ENCODE measurements at regions not wholly inside any gene's neighbourhood (a gene's known extent, or its start where the extent isn't known, plus 50 kb on each side); places are given as distances from the start of the nearest gene placed in this dataset.

DNA sequence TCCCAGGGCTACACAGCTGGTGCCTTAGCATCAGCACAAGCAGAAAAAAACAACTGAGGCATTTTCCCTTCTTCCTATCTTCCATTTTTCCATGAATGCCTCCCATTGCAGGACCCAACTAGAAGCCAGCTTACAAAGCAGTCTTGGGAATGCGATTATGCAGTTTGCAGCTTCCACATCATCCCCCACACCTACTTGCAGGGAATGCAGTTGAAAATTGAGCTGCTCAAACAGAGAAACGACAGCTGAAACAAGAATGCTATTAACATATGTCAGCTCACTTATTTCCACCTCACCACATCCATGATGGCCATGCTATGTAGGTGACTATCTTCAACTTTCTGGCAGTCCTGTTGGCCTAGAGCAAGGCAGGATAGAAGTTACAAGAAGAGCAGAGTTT lies 150.6 kb upstream of the KCTD3 start:
- Histone ChIP-seq H3K36me3 (ENCODE audit: control insufficient read depth, insufficient read depth, low read length) (no peaks in the 10 kb centered on the region), H3K27ac (ENCODE audit: low read depth, low read length) (no peak overlapping the region), H3K4me1 (ENCODE audit: control insufficient read depth, insufficient read depth, low read length) (no peaks in the 10 kb centered on the region), H3K27me3 (ENCODE audit: control insufficient read depth, insufficient read depth, low read length, poor library complexity, severe bottlenecking) (no peaks in the 10 kb centered on the region), H3K9ac (ENCODE audit: extremely low read depth, low read length, poor library complexity, severe bottlenecking) (no peak overlapping the region), H3K9me3 (ENCODE audit: control insufficient read depth, low read length) (no peaks in the 10 kb centered on the region), H3K4me3 (ENCODE audit: low read length) (no peak overlapping the region)
- H3K4me1 Mint-ChIP-seq, result peaks cover 60% of the 10 kb centered on the region
- peak overlapping the region; percentile 19 for H3K27ac Mint-ChIP-seq
- TF ChIP-seq, protein P1, sequence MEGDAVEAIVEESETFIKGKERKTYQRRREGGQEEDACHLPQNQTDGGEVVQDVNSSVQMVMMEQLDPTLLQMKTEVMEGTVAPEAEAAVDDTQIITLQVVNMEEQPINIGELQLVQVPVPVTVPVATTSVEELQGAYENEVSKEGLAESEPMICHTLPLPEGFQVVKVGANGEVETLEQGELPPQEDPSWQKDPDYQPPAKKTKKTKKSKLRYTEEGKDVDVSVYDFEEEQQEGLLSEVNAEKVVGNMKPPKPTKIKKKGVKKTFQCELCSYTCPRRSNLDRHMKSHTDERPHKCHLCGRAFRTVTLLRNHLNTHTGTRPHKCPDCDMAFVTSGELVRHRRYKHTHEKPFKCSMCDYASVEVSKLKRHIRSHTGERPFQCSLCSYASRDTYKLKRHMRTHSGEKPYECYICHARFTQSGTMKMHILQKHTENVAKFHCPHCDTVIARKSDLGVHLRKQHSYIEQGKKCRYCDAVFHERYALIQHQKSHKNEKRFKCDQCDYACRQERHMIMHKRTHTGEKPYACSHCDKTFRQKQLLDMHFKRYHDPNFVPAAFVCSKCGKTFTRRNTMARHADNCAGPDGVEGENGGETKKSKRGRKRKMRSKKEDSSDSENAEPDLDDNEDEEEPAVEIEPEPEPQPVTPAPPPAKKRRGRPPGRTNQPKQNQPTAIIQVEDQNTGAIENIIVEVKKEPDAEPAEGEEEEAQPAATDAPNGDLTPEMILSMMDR (conservative IDR thresholded peaks at IDR 0.05), result no peak
- peak; percentile 65 for DNase-seq
- H3K27me3 Mint-ChIP-seq (ENCODE audit: insufficient read depth), result no peaks in the 10 kb centered on the region
- no peaks in the 10 kb centered on the region for H3K9me3 Mint-ChIP-seq
- H3K36me3 Mint-ChIP-seq (ENCODE audit: low read depth), result no peaks in the 10 kb centered on the region
- 40 to 58% methylated on average over 2 of the region's 2 CpGs for WGBS, 2 experiments (ENCODE audit: insufficient coverage in 1 of 2, insufficient read length in 1 of 2)
- no peak overlapping the region for H3K4me3 Mint-ChIP-seq

- WGBS, 2 experiments (ENCODE audit: insufficient coverage in 1 of 2, insufficient read length in 1 of 2), result 88 to 97% methylated on average over 3 to 5 of the region's 5 CpGs
- H3K27me3 Mint-ChIP-seq (ENCODE audit: insufficient read depth), result no peaks in the 10 kb centered on the region
- TF ChIP-seq, protein P1 (conservative IDR thresholded peaks at IDR 0.05), result no peak
- no peaks in the 10 kb centered on the region for H3K27me3 ChIP-seq (ENCODE audit: control insufficient read depth, insufficient read depth, low read length, poor library complexity, severe bottlenecking)
- no peaks in the 10 kb centered on the region for H3K4me1 ChIP-seq (ENCODE audit: control insufficient read depth, insufficient read depth, low read length)
- no peak overlapping the region for H3K4me3 ChIP-seq (ENCODE audit: low read length)
- no peak overlapping the region for H3K9ac ChIP-seq (ENCODE audit: extremely low read depth, low read length, poor library complexity, severe bottlenecking)
- H3K27ac ChIP-seq (ENCODE audit: low read depth, low read length), result no peak overlapping the region
- DNase-seq, result no peak
- H3K9me3 ChIP-seq (ENCODE audit: control insufficient read depth, low read length), result no peaks in the 10 kb centered on the region
- peaks cover 57% of the 10 kb centered on the region for H3K4me1 Mint-ChIP-seq
- no peaks in the 10 kb centered on the region for H3K36me3 Mint-ChIP-seq (ENCODE audit: low read depth)
- no peaks in the 10 kb centered on the region for H3K36me3 ChIP-seq (ENCODE audit: control insufficient read depth, insufficient read depth, low read length)
- no peaks in the 10 kb centered on the region for H3K9me3 Mint-ChIP-seq
- no peak overlapping the region for H3K27ac Mint-ChIP-seq
- H3K4me3 Mint-ChIP-seq, result no peak overlapping the region
Observed at GRCh38 chr1:215417122-215417521, 150.0 kb upstream of the KCTD3 start.

DNA sequence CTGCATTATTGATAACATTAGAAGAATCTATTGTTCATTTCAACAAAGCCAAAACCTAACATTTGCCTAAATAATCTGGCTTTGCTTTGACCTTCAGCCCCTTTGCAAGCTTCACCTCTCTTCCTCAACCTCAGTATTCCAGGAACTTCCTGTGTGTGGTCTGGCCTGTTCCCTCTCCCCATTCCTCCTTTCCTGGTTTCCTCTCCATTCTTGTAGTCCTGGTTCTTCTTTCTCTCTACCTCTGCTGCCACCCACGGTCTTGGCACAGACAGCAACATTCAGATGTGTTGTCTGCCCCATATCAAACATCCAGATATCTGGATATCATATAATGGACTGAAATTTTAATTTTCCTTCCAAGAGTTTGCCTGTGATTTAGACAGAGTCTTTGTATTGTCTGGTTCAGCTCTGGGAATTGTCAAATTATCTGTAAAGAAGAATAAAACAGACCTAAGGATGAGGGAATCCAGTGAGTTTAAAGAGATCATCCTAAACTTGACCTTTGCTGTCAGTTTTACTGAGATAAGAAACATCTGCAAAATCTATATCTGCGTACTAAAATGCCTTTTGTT lies 148.1 kb upstream of the KCTD3 start:
- no peaks in the 10 kb centered on the region for H3K9me3 Mint-ChIP-seq
- 94 to 100% methylated on average over 1 to 2 of the region's 2 CpGs for WGBS, 2 experiments (ENCODE audit: insufficient coverage in 1 of 2, insufficient read length in 1 of 2)
- Histone ChIP-seq H3K9me3 (ENCODE audit: control insufficient read depth, low read length) (no peaks in the 10 kb centered on the region), H3K4me3 (ENCODE audit: low read length) (no peak overlapping the region), H3K9ac (ENCODE audit: extremely low read depth, low read length, poor library complexity, severe bottlenecking) (no peak overlapping the region), H3K4me1 (ENCODE audit: control insufficient read depth, insufficient read depth, low read length) (no peaks in the 10 kb centered on the region), H3K27ac (ENCODE audit: low read depth, low read length) (no peak overlapping the region), H3K36me3 (ENCODE audit: control insufficient read depth, insufficient read depth, low read length) (no peaks in the 10 kb centered on the region), H3K27me3 (ENCODE audit: control insufficient read depth, insufficient read depth, low read length, poor library complexity, severe bottlenecking) (no peaks in the 10 kb centered on the region)
- H3K4me3 Mint-ChIP-seq, result no peak overlapping the region
- no peaks in the 10 kb centered on the region for H3K36me3 Mint-ChIP-seq (ENCODE audit: low read depth)
- TF ChIP-seq, protein P1 (conservative IDR thresholded peaks at IDR 0.05), result no peak
- peak; percentile 51 for DNase-seq
- peaks cover 46% of the 10 kb centered on the region for H3K4me1 Mint-ChIP-seq
- no peaks in the 10 kb centered on the region for H3K27me3 Mint-ChIP-seq (ENCODE audit: insufficient read depth)
- no peak overlapping the region for H3K27ac Mint-ChIP-seq

All from endodermal cell (in vitro differentiated cells).